ENCODE measurements at regions not wholly inside any gene's neighbourhood (a gene's known extent, or its start where the extent isn't known, plus 50 kb on each side); places are given as distances from the start of the nearest gene placed in this dataset.
"Not testable (repeated sequence)": the region's sequence is repeated elsewhere in the genome, so short reads cannot be mapped to it uniquely, and the experiment has no call there.

GRCh38 chr15:38614621-38615020 is 50.0 kb upstream of the RASGRP1 start:
- DNase-seq (ENCODE audit: low spot score), result no peak

DNA sequence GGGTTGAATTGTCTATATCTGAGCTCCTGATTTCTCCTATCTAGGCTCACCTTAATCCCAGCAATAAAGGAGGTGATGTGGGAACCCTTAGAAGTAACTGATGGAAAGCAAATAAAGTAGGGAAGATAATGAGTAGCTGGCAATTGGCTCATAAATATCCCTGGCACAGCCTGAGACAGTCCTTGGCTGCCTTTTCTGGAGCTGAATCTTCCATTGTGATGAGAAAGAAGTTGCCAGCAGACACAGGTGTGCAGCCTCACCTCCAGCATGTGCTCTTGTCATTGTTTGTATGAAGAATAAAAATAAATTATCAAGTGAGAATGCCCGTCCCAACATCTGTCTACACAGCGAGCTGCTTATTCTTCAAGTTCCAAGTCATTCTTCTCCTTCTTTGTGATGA is 53.2 kb upstream of the RASGRP1 start:
- DNase-seq (ENCODE audit: low spot score), result no peak

DNA sequence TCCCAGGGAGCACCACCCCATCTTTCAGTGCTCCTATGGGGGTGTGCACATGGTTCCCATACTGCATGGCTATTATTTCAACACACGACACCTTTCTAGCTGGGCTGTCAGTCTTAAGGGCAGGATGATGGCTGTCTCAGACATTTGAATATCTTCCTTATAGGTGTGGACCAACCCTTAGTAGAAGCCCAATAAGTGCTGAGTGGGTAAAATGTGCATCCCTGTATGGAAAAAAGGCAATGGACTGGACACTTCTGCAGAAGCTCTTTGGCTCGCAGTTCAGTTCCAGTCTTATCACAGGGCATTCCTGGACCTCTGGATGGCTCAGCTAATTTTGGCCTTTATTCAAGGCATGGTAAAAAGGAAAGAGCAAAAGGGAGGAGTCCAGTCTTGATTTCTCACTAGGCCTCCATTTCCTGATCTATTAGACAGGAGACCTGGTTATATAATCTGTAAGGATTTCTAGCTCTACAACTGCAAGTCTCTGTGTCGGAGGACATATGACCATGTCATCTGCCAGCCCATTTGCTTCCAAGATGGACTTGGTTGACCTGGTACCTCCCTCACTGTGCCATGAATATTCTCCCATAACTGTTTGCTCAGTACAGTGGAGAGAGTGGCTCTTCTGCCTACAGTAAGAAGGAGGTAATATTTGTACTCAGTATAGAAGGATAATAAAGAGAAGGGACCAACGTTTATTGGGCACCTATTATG is 53.8 kb upstream of the RASGRP1 start:
- no peak for DNase-seq (ENCODE audit: low spot score)

DNA sequence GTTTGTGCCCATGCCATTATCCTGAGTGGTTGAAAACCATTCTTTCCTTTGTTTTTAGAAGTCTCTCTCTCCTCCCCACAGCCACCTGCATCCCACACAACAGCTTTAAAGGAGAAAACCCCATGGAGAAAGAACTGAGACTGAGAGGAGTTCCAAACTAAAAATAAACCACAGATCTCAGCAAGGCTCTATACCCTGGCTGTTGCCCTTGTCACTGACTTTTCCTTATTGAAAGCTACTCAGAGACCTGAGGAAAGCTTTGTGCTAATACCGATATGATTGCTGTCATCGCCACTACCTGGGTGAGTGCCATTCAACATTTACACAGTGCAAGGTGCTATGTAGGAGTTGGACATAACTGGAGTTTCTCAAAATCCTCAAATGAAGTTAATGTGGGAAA is 55.5 kb upstream of the RASGRP1 start:
- DNase-seq (ENCODE audit: low spot score), result no peak

DNA sequence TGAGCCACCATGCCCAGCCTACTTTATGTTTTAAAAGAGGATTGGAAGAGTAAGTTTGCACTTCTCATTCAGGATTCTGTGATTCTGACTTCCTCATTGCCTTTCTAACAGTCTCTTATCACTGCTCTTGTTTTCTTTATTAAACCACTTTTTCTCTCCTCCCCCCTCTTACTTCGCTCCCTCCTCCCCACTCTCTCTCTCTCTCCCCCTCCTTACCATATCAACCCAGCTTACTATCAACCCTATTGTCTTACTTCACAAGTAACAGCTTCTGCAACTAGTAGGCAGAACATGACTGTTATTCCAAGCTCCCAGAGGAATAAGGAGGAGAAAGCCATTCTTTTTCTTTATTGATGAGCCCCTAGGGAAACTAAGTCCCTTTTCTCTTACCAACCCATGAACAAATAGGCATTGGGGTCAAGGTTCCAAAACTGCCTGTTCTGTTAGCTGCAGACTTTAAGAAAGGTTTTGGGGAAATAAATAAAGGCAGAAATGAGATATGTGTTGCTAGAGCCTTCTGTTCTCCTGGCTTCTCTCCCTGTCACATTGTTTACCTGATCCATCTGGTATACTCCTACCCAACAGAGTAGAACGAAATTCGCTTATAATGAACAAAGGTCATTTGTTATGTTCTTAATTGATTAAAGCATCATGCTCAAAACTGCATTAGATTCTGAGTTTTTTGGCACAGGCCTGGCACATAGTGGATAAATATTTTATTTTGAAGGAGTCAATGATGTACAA is 56.4 kb upstream of the RASGRP1 start:
- no peak for DNase-seq (ENCODE audit: low spot score)

GRCh38 chr15:38622304-38622703 is 57.7 kb upstream of the RASGRP1 start:
- DNase-seq (ENCODE audit: low spot score), result no peak

GRCh38 chr15:38622908-38623307 is 58.3 kb upstream of the RASGRP1 start:
- DNase-seq (ENCODE audit: low spot score), result no peak

GRCh38 chr15:38623744-38624143 is 59.1 kb upstream of the RASGRP1 start:
- DNase-seq (ENCODE audit: low spot score), result no peak

GRCh38 chr15:38624244-38625205 is 59.9 kb upstream of the RASGRP1 start:
- no peak for DNase-seq (ENCODE audit: low spot score)

DNA sequence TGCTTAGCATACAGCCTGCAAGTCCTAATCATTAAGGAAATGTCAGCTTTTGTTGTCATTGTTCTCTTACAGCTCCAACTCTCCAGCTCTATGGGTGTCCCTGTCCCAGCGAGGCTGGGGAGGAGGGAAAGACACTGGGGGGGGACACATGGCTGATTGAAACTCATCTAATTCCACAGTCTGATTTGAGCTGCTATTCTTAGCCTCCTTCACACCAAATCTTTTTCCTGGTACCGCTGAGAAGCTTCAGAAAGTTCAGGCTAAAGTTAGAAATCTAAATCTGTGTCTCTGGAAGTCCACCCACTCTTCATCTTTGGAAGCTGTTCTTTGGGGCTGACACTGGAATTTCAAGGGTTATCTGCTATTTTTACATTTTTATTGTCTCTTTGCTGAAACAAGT is 61.3 kb upstream of the RASGRP1 start:
- DNase-seq (ENCODE audit: low spot score), result no peak

DNA sequence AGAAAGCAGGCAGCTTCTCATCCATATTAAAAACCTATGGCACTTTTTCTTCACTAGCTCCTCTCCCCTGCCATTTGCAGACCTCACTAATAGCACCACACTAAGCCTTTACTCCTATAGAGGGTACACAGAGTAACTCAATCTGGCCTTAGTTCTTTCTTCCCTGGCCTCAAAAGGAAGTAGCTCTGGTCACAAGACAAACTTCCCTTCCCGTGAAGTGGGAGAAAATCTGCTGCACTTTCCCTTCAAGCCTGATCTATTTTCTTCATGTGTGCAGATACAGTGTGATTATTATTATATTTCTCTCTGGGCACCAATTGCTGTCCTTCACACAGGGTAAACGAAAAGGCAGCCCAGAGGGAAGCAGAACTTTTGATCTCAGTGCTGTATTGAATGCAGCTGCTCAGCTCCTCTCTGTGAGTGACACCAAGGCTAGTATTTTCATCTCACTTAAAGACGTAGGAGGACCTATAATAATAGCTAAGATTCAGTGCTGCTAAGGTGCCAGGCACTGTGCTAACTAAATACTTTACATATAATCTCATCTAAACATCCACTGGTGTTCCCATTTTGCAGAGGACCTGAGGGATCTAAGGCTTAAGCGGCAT is 61.9 kb upstream of the RASGRP1 start:
- no peak for DNase-seq (ENCODE audit: low spot score)

DNA sequence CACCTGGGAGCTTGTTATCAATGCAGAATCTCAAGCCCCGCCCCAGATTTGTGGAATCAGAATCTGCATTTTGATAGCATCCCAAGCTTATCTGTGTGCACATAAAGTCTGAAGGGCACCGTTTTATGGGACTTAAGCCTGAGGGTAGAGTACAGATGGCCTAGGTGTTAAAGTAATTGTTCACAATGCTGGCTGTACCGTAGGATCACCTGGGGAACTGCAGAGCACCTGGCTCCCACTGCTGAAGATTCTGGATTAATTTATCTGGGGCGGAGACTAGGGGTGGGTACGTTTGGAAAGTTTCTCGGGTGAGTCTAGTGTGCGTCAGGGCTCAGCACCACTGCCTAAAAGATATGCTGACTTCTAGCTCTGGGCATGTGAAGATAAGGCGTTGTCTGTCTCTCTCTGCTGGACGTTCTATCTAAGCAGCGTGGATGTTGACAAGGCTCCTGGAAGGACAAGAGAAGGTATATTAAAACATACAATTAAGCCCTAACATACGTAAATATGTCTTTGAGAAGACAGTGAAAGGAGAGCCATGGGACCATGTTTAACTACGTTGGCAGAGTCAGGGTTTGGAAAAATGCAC is 63.2 kb upstream of the RASGRP1 start:
- DNase-seq (ENCODE audit: low spot score), result no peak

DNA sequence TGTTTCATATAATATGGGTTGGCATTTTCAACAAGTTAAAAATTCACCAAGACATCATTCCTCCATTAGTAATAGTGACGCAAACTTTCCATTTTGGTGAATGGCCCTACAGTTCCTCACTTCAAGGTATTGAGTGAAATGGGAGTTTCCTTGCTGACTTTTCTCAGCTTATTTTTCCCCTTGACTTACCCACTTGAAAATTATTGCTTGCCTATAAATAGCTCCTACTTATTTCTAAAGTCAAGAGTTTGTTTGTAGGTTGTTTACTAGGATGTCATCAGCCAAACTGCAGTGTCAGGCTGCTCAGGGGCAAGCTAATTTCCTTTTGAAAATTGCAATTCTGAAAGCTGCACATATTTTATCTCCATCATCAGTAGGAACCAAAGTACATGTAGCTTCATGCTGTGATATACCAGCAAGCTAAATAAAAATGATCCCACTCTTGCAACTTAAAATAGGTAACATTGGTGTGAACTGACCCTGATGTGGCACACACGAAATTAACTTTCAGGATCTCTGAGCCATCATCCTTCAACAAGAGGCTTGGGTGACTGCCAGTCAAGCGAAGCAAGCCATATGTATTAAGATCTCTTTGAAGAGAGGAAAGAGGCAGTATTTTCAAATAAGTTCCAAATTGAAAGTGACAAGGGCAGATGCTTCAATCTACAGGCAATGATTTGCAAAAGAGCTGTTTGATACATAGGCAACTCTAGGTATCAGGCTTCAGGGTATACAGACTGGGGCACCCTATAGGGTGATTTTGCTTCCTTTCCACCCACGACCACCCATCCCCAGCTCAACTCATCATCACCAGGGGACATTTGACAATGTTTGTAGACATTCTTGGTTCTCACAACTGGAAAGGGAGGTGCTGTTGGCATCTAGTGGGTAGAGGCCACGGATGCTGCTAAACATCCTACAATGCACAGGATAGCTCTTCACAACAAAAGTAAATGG is 66.8 kb upstream of the RASGRP1 start:
- DNase-seq (ENCODE audit: low spot score), result no peak

GRCh38 chr15:38635170-38635569 is 70.6 kb upstream of the RASGRP1 start:
- no peak for DNase-seq (ENCODE audit: low spot score)

DNA sequence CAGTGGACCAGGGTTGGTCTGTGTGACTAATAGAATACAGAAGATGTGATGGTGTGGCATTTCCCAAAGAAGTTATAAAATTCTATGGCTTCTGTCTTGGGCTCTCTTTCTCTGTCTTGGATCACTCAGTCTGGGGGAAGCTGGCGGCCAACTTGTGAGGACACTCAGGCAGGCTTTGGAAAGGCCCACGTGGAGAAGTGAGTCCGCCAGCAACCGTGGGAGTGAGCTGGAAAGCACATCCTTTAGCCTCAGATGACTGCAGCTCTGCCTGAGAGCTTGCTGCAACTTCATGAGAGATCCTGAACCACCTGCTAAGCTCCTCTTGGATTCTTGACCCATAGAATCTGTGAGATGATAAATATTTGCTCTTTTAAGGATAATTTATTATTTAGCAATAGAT is 72.0 kb upstream of the RASGRP1 start:
- DNase-seq (ENCODE audit: low spot score), result no peak

GRCh38 chr15:38638126-38638525 is 73.5 kb upstream of the RASGRP1 start:
- DNase-seq (ENCODE audit: low spot score), result no peak

- DNase-seq (ENCODE audit: low spot score), result no peak
Observed at GRCh38 chr15:38638811-38639210, 74.2 kb upstream of the RASGRP1 start.

DNA sequence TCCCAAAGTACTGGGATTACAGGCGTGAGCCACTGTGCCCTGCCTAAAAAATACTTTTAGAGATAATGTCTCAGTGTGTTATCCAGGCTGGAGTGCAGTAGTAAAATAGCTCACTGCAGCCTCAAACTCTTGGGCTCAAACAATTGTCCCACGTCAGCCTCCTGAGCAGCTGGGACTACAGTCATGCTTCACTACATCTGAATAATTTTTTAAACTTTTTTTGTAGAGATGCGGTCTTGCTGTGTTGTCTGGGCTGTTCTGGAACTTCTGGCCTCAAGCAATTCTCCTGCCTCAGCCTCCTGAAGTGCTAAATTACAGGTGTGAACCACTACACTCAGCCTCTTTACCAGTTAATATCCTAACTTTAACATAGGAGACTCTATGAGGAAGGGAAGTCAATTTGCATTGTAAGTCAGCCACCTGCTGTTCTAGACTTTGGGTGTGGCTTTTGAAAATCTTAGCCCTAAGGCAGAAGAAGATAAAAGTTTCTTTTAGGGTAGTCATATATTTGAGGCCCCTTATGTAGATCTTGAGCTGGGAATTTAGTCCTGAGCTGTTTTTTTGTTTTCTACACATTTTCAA is 78.2 kb upstream of the RASGRP1 start:
- no peak for DNase-seq (ENCODE audit: low spot score)

DNA sequence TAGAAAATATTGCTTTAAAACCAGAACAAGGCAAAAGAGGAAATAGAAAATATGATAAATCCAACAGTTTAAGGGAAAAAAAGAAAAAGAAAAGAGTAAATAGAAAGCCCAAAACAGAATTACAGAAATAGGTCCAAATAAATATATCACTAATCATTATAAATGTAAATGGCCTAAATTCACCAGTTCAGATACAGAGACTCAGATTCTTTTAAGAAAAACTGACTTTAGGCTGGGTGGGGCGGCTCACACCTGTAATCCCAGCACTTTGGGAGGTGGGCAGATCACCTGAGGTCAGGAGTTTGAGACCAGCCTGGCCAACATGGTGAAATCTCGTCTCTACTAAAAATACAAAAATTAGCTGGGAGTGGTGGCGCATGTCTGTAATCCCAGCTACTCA is 79.7 kb upstream of the RASGRP1 start:
- not testable (repeated sequence) for DNase-seq (ENCODE audit: low spot score)

- no peak for DNase-seq (ENCODE audit: low spot score)
Observed at GRCh38 chr15:38646716-38647115, 82.1 kb upstream of the RASGRP1 start.
